OCI-LY1 (cell line): ENCODE measurements at regions not wholly inside any gene's neighbourhood (a gene's known extent, or its start where the extent isn't known, plus 50 kb on each side); places are given as distances from the start of the nearest gene placed in this dataset.

Experiments used
- H2AFZ ChIP-seq: fragments of 200-600 bp; sonication (generic), shearing (Covaris generic); 2 replicates; pipeline ENCODE4 v1.6.0; 2014; ENCODE audit warnings: antibody characterized with exemption, mild to moderate bottlenecking, low read length
- H3F3A ChIP-seq: fragments of 200-600 bp; sonication (generic), shearing (Covaris generic); 2 replicates; pipeline ENCODE4 v1.6.0; 2014; ENCODE audit warnings: mild to moderate bottlenecking, antibody characterized with exemption, low read length, moderate library complexity; ENCODE audit not compliant: insufficient read depth
- H3K27ac ChIP-seq: fragments of 200-600 bp; sonication (generic); 2 replicates; pipeline ENCODE4 v1.5.1; 2014; ENCODE audit warnings: low read length, mixed run types, mild to moderate bottlenecking, low read depth; ENCODE audit not compliant: poor library complexity, severe bottlenecking
- H3K27me3 ChIP-seq: fragments of 200-600 bp; sonication (generic); 2 replicates; pipeline ENCODE4 v1.6.0; 2014; ENCODE audit warnings: antibody characterized with exemption, mild to moderate bottlenecking, low read length, moderate library complexity; ENCODE audit not compliant: insufficient read depth
- H3K36me3 ChIP-seq: fragments of 200-600 bp; sonication (generic); 2 replicates; pipeline ENCODE4 v1.6.1; 2014; ENCODE audit warnings: mild to moderate bottlenecking, antibody characterized with exemption, low read length, moderate library complexity, mixed read lengths; ENCODE audit not compliant: insufficient read depth
- H3K4me1 ChIP-seq: fragments of 200-600 bp; sonication (generic); 2 replicates; pipeline ENCODE4 v1.5.1; 2014; ENCODE audit warnings: mild to moderate bottlenecking, low read length, moderate library complexity; ENCODE audit not compliant: insufficient read depth, severe bottlenecking
- H3K4me2 ChIP-seq: fragments of 200-600 bp; sonication (generic), shearing (Covaris generic); 2 replicates; pipeline ENCODE4 v1.6.1; 2014; ENCODE audit warnings: low read length
- H3K4me3 ChIP-seq: fragments of 200-600 bp; sonication (generic); 2 replicates; pipeline ENCODE4 v1.5.1; 2014; ENCODE audit warnings: low read length, low read depth, mild to moderate bottlenecking, mixed read lengths; ENCODE audit not compliant: poor library complexity, severe bottlenecking
- H3K79me2 ChIP-seq: fragments of 200-600 bp; shearing (Covaris generic); 2 replicates; pipeline ENCODE4 v1.6.1; 2016; ENCODE audit warnings: mixed run types, low read length, mixed read lengths; ENCODE audit not compliant: insufficient read depth
- H3K9ac ChIP-seq: fragments of 200-600 bp; sonication (generic), shearing (Covaris generic); 2 replicates; pipeline ENCODE4 v1.6.1; 2014; ENCODE audit warnings: mild to moderate bottlenecking, low read length, mixed read lengths
- H3K9me2 ChIP-seq: fragments of 200-600 bp; sonication (generic), shearing (Covaris generic); 2 replicates; pipeline ENCODE4 v1.6.1; 2014; ENCODE audit warnings: low read depth, mild to moderate bottlenecking, low read length, mixed read lengths
- H3K9me3 ChIP-seq: fragments of 200-600 bp; shearing (Covaris generic); 2 replicates; pipeline ENCODE4 v1.6.1; 2014; ENCODE audit warnings: low read length, mixed read lengths
- H4K20me1 ChIP-seq: fragments of 200-600 bp; sonication (generic), shearing (Covaris generic); 2 replicates; pipeline ENCODE4 v1.6.0; 2016; ENCODE audit warnings: mild to moderate bottlenecking, low read length; ENCODE audit not compliant: insufficient read depth
- EZH2 ChIP-seq: fragments of 200-600 bp; sonication (generic), shearing (Covaris generic); IDR thresholded peaks from 2 replicates; pipeline ENCODE4 v1.8.0; 2017; ENCODE audit warnings: borderline replicate concordance, mixed run types, mild to moderate bottlenecking, antibody characterized with exemption, low read length, moderate library complexity, mixed read lengths
- TF ChIP-seq, protein P1 (sequence below): fragments of 200-600 bp; sonication (generic), shearing (Covaris generic); IDR thresholded peaks from 2 replicates; pipeline ENCODE4 v1.5.1; 2017; ENCODE audit warnings: mild to moderate bottlenecking, antibody characterized with exemption, low read length, moderate library complexity, mixed read lengths

DNA sequence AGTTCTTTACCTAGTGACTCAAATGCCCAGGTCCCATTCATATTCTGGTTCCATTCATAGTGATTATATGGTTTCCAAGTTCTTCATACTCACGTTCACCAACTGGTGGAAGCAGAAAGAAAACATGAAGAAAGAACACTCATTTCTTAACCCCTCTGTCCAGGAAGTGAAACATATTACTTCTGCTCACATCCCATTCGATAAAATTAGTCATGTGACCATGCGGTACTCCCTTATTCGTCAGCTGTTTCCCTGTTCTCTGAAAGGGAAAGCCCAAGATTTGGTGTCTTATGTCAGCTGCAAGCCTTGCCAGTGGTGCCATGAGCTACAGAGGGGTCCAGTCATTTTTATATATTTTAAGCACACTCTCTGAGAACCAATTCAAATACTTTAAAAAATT lies 387.0 kb upstream of the DMAC1 start:
- no peaks in the 10 kb centered on the region for H3K27me3 ChIP-seq

GRCh38 chr9:8183618-8184017 lies 384.0 kb upstream of the DMAC1 start:
- Histone ChIP-seq H4K20me1 (no peaks in the 10 kb centered on the region), H3K36me3 (no peaks in the 10 kb centered on the region), H3K4me2 (no peak overlapping the region), H3K27me3 (no peaks in the 10 kb centered on the region), H3K9me2 (no peaks in the 10 kb centered on the region), H2AFZ (no peak overlapping the region), H3K27ac (no peak overlapping the region), H3F3A (no peaks in the 10 kb centered on the region), H3K4me3 (no peak overlapping the region), H3K9me3 (no peaks in the 10 kb centered on the region), H3K79me2 (no peaks in the 10 kb centered on the region), H3K4me1 (no peaks in the 10 kb centered on the region), H3K9ac (no peak overlapping the region)
- TF ChIP-seq EZH2, result no peak
- TF ChIP-seq, protein P1, sequence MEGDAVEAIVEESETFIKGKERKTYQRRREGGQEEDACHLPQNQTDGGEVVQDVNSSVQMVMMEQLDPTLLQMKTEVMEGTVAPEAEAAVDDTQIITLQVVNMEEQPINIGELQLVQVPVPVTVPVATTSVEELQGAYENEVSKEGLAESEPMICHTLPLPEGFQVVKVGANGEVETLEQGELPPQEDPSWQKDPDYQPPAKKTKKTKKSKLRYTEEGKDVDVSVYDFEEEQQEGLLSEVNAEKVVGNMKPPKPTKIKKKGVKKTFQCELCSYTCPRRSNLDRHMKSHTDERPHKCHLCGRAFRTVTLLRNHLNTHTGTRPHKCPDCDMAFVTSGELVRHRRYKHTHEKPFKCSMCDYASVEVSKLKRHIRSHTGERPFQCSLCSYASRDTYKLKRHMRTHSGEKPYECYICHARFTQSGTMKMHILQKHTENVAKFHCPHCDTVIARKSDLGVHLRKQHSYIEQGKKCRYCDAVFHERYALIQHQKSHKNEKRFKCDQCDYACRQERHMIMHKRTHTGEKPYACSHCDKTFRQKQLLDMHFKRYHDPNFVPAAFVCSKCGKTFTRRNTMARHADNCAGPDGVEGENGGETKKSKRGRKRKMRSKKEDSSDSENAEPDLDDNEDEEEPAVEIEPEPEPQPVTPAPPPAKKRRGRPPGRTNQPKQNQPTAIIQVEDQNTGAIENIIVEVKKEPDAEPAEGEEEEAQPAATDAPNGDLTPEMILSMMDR, result peak; percentile 43; the same call in 1 of the 2 replicates

More for the DNA sequence above, 387.0 kb upstream of the DMAC1 start:
- TF ChIP-seq, protein P1, result no peak
- no peak for TF ChIP-seq EZH2
- Histone ChIP-seq H3K79me2 (no peaks in the 10 kb centered on the region), H3K27ac (no peak overlapping the region), H4K20me1 (no peaks in the 10 kb centered on the region), H2AFZ (0 out of 2 replicates have a peak overlapping the region, but pooled peaks have one; percentile 50), H3K4me1 (no peaks in the 10 kb centered on the region), H3F3A (no peaks in the 10 kb centered on the region), H3K36me3 (no peaks in the 10 kb centered on the region), H3K9ac (no peak overlapping the region), H3K9me3 (no peaks in the 10 kb centered on the region), H3K4me2 (no peak overlapping the region), H3K4me3 (no peak overlapping the region), H3K9me2 (no peaks in the 10 kb centered on the region)

- H3K9me3 ChIP-seq, result no peaks in the 10 kb centered on the region
- no peak overlapping the region for H2AFZ ChIP-seq
- no peaks in the 10 kb centered on the region for H4K20me1 ChIP-seq
- no peaks in the 10 kb centered on the region for H3K36me3 ChIP-seq
- H3K4me2 ChIP-seq, result no peak overlapping the region
- no peak overlapping the region for H3K4me3 ChIP-seq
- no peaks in the 10 kb centered on the region for H3K9me2 ChIP-seq
- H3K4me1 ChIP-seq, result no peaks in the 10 kb centered on the region
- no peaks in the 10 kb centered on the region for H3K79me2 ChIP-seq
- no peak overlapping the region for H3K27ac ChIP-seq
- no peaks in the 10 kb centered on the region for H3F3A ChIP-seq
- no peak for TF ChIP-seq EZH2
- TF ChIP-seq, protein P1, result no peak
- no peaks in the 10 kb centered on the region for H3K27me3 ChIP-seq
- no peak overlapping the region for H3K9ac ChIP-seq
These were observed 379.9 kb upstream of the DMAC1 start for GRCh38 chr9:8179381-8180053.
